IPS DF 19.7 (cell line): ENCODE measurements at regions not wholly inside any gene's neighbourhood (a gene's known extent, or its start where the extent isn't known, plus 50 kb on each side); places are given as distances from the start of the nearest gene placed in this dataset.
"Not testable (repeated sequence)": the region's sequence is repeated elsewhere in the genome, so short reads cannot be mapped to it uniquely, and the experiment has no call there.

Source experiments
- DNase-seq: peaks from one replicate; pipeline ENCODE4 v3.0.0-alpha.2; 2013; ENCODE audit warnings: low read depth, low spot score

GRCh38 chr16:13453938-13454553 lies 465.9 kb upstream of the ERCC4 start:
- DNase-seq = no peak

GRCh38 chr16:13463619-13464018 lies 456.3 kb upstream of the ERCC4 start:
- DNase-seq = no peak

- DNase-seq = no peak
Observed at GRCh38 chr16:13471036-13471435, 448.9 kb upstream of the ERCC4 start.

GRCh38 chr16:13478991-13479390 lies 441.0 kb upstream of the ERCC4 start:
- DNase-seq = no peak

- no peak for DNase-seq
Observed at GRCh38 chr16:13479549-13479948, 440.4 kb upstream of the ERCC4 start.

- no peak for DNase-seq
Observed at GRCh38 chr16:13480801-13481200, 439.2 kb upstream of the ERCC4 start.

GRCh38 chr16:13483121-13483520 lies 436.8 kb upstream of the ERCC4 start:
- DNase-seq = no peak

- DNase-seq = not testable (repeated sequence)
Observed at GRCh38 chr16:13489416-13489815, 430.5 kb upstream of the ERCC4 start.

GRCh38 chr16:13492046-13492445 lies 427.9 kb upstream of the ERCC4 start:
- no peak for DNase-seq

GRCh38 chr16:13503960-13504635 lies 415.9 kb upstream of the ERCC4 start:
- no peak for DNase-seq

- no peak for DNase-seq
Observed at GRCh38 chr16:13507530-13507929, 412.4 kb upstream of the ERCC4 start.

- peak; percentile 50 for DNase-seq
Observed at GRCh38 chr16:13510425-13511151, 409.4 kb upstream of the ERCC4 start.

- no peak for DNase-seq
Observed at GRCh38 chr16:13517841-13518240, 402.1 kb upstream of the ERCC4 start.

- no peak for DNase-seq
Observed at GRCh38 chr16:13519871-13520270, 400.1 kb upstream of the ERCC4 start.

GRCh38 chr16:13521356-13521755 lies 398.6 kb upstream of the ERCC4 start:
- DNase-seq = peak; percentile 25

- DNase-seq = no peak
Observed at GRCh38 chr16:13527332-13527731, 392.6 kb upstream of the ERCC4 start.

- DNase-seq = no peak
Observed at GRCh38 chr16:13528691-13529090, 391.3 kb upstream of the ERCC4 start.

- no peak for DNase-seq
Observed at GRCh38 chr16:13529193-13529982, 390.6 kb upstream of the ERCC4 start.

- DNase-seq = no peak
Observed at GRCh38 chr16:13540771-13541170, 379.2 kb upstream of the ERCC4 start.

GRCh38 chr16:13542284-13542683 lies 377.7 kb upstream of the ERCC4 start:
- DNase-seq = no peak

GRCh38 chr16:13543850-13544249 lies 376.1 kb upstream of the ERCC4 start:
- DNase-seq = no peak

GRCh38 chr16:13545271-13545670 lies 374.7 kb upstream of the ERCC4 start:
- no peak for DNase-seq
